HCT116 (cell line): ENCODE measurements at regions not wholly inside any gene's neighbourhood (a gene's known extent, or its start where the extent isn't known, plus 50 kb on each side); places are given as distances from the start of the nearest gene placed in this dataset.

Experiments used
- ATAC-seq: fragments of 200-7000 bp; cut with Tn5 transposase; 2 replicates; pipeline ENCODE4 v1.9.1; 2020; ENCODE audit warnings: mild to moderate bottlenecking, moderate library complexity
- BruUV-seq: library from RNA; stranded (reverse); fragments of 400-500 nt; replicated peaks from 2 replicates; lab custom pipeline; 2021; lab: Mats Ljungman, UMichigan
- CTCF ChIA-PET: fragments of 300-600 bp; sonication (Branson Sonifier 250); formaldehyde crosslinking; loops from one replicate; lab custom pipeline; 2021; ENCODE audit warnings: antibody characterized with exemption; lab: Charles Lee
- POLR2A ChIA-PET: fragments of 300-600, 350-600 bp; sonication (Branson Sonifier 250); formaldehyde crosslinking; loops from one replicate; lab custom pipeline; 2021; ENCODE audit warnings: antibody characterized with exemption; lab: Charles Lee
- RAD21 ChIA-PET, 2 experiments: fragments of 300-600 bp; sonication (Branson Sonifier 250); formaldehyde crosslinking; loops; one replicate each; lab custom pipeline; 2023; ENCODE audit warnings: low total read pairs in 2 of 2; ENCODE audit not compliant: uncharacterized antibody in 2 of 2, unreplicated experiment in 2 of 2, low non-redundant PET in 1 of 2; lab: Charles Lee
- DNase-seq: peaks from one replicate; pipeline ENCODE4 v3.0.0-alpha.2; 2010; ENCODE audit warnings: low read depth, low spot score
- H2AFZ ChIP-seq: fragments of 200-600 bp; shearing (Covaris generic), sonication (generic); 2 replicates; pipeline ENCODE4 v1.6.1; 2017; ENCODE audit warnings: low read depth, mixed run types, mixed read lengths, antibody characterized with exemption, low read length; ENCODE audit not compliant: poor library complexity, severe bottlenecking
- H3K27ac ChIP-seq: 2 replicates; pipeline ENCODE4 v1.5.1; 2012; ENCODE audit warnings: low read depth, low read length
- H3K27me3 ChIP-seq: fragments of 200-600 bp; sonication (generic); 2 replicates; pipeline ENCODE4 v1.6.1; 2016; ENCODE audit warnings: mixed run types, low read length, mixed read lengths; ENCODE audit not compliant: insufficient read depth
- H3K36me3 ChIP-seq, 2 experiments: fragments of 200-500 bp in 1 of 2; fragments of 200-600 bp in 1 of 2; sonication (Bioruptor generic) in 1 of 2; sonication (generic) in 1 of 2; 2 replicates each; pipeline versions ENCODE4 v1.5.1 to v1.6.1; 2014 to 2016; ENCODE audit warnings: low read length in 2 of 2, inconsistent platforms in 1 of 2, mixed read lengths in 1 of 2, mixed run types in 1 of 2; ENCODE audit not compliant: insufficient read depth in 2 of 2, control insufficient read depth in 1 of 2
- H3K4me1 ChIP-seq, 2 experiments: fragments of 200-600 bp in 1 of 2; sonication (generic) in 1 of 2; 2 replicates each; pipeline versions ENCODE4 v1.5.1 to v1.6.1; 2012 to 2017; ENCODE audit warnings: low read length in 2 of 2, inconsistent platforms in 1 of 2, mild to moderate bottlenecking in 1 of 2, mixed read lengths in 1 of 2, mixed run types in 1 of 2, moderate library complexity in 1 of 2; ENCODE audit not compliant: insufficient read depth in 2 of 2, control insufficient read depth in 1 of 2
- H3K4me2 ChIP-seq: fragments of 200-600 bp; sonication (generic); 2 replicates; pipeline ENCODE4 v1.6.1; 2017; ENCODE audit warnings: mixed run types, low read length, mixed read lengths
- H3K4me3 ChIP-seq, 2 experiments: fragments of 200-600 bp in 1 of 2; sonication (generic) in 1 of 2; replicated peaks in 1 of 2; 2 replicates each; pipeline ENCODE4 v1.5.1; 2011 to 2016; ENCODE audit warnings: low read length in 2 of 2, control low read depth in 1 of 2, low read depth in 1 of 2, mild to moderate bottlenecking in 1 of 2, mixed read lengths in 1 of 2, mixed run types in 1 of 2
- H3K79me2 ChIP-seq: fragments of 200-600 bp; sonication (generic); 2 replicates; pipeline ENCODE4 v1.6.1; 2017; ENCODE audit warnings: mild to moderate bottlenecking, mixed run types, low read length, moderate library complexity, mixed read lengths; ENCODE audit not compliant: insufficient read depth
- H3K9ac ChIP-seq: fragments of 200-600 bp; sonication (generic); 2 replicates; pipeline ENCODE4 v1.6.1; 2016; ENCODE audit warnings: low read length, mixed read lengths
- H3K9me2 ChIP-seq: fragments of 200-600 bp; sonication (generic), shearing (Covaris generic); 2 replicates; pipeline ENCODE4 v1.6.1; 2017; ENCODE audit warnings: mixed run types, mild to moderate bottlenecking, moderate library complexity; ENCODE audit not compliant: insufficient read depth
- H3K9me3 ChIP-seq, 2 experiments: fragments of 200-500 bp in 1 of 2; fragments of 200-600 bp in 1 of 2; sonication (Bioruptor generic) in 1 of 2; sonication (generic) in 1 of 2; 2 replicates each; pipeline ENCODE4 v1.6.1; 2014 to 2017; ENCODE audit warnings: low read length in 2 of 2, mixed read lengths in 2 of 2, inconsistent platforms in 1 of 2, low read depth in 1 of 2, mild to moderate bottlenecking in 1 of 2, mixed run types in 1 of 2, moderate library complexity in 1 of 2; ENCODE audit not compliant: control insufficient read depth in 1 of 2, insufficient read depth in 1 of 2
- H4K20me1 ChIP-seq: fragments of 200-600 bp; sonication (generic), shearing (Covaris generic); 2 replicates; pipeline ENCODE4 v1.6.1; 2017; ENCODE audit warnings: mixed run types, mild to moderate bottlenecking, moderate library complexity; ENCODE audit not compliant: insufficient read depth
- CBX3 ChIP-seq: IDR thresholded peaks from 2 replicates; pipeline ENCODE4 v1.6.1; 2012; ENCODE audit warnings: low read depth
- EGR1 ChIP-seq: IDR thresholded peaks from 2 replicates; pipeline ENCODE4 v1.6.1; 2012; ENCODE audit warnings: low read depth
- ELF1 ChIP-seq: IDR thresholded peaks from 2 replicates; pipeline ENCODE4 v1.6.1; 2012; ENCODE audit warnings: low read depth, borderline replicate concordance
- EZH2 ChIP-seq: fragments of 200-600 bp; sonication (generic); IDR thresholded peaks from 2 replicates; pipeline ENCODE4 v1.6.1; 2017; ENCODE audit warnings: antibody characterized with exemption, mixed run types
- EZH2phosphoT487 ChIP-seq: fragments of 200-600 bp; IDR thresholded peaks from 2 replicates; pipeline ENCODE4 v1.6.1; 2018; ENCODE audit warnings: antibody characterized with exemption, borderline replicate concordance
- FOSL1 ChIP-seq: IDR thresholded peaks from 2 replicates; pipeline ENCODE4 v1.6.1; 2012; ENCODE audit warnings: low read depth
- MAX ChIP-seq: IDR thresholded peaks from 2 replicates; pipeline ENCODE4 v1.6.1; 2012
- POLR2A ChIP-seq: IDR thresholded peaks from 2 replicates; pipeline ENCODE4 v1.7.0; 2011; ENCODE audit warnings: borderline replicate concordance; ENCODE audit not compliant: insufficient read depth, insufficient read length; ENCODE audit errors: extremely low read depth
- POLR2AphosphoS5 ChIP-seq: IDR thresholded peaks from 2 replicates; pipeline ENCODE4 v1.6.1; 2011; ENCODE audit warnings: mild to moderate bottlenecking, low read depth, low read length, moderate library complexity
- RAD21 ChIP-seq: IDR thresholded peaks from 2 replicates; pipeline ENCODE4 v1.6.1; 2012; ENCODE audit warnings: low read depth, mild to moderate bottlenecking
- REST ChIP-seq: IDR thresholded peaks from 2 replicates; pipeline ENCODE4 v1.6.1; 2012; ENCODE audit warnings: low read depth
- SIN3A ChIP-seq: IDR thresholded peaks from 2 replicates; pipeline ENCODE4 v1.6.1; 2012; ENCODE audit warnings: low read depth
- SP1 ChIP-seq: IDR thresholded peaks from 2 replicates; pipeline ENCODE4 v1.6.1; 2012; ENCODE audit warnings: low read depth
- SRF ChIP-seq: IDR thresholded peaks from 2 replicates; pipeline ENCODE4 v1.6.1; 2012; ENCODE audit warnings: low read depth
- TCF7L2 ChIP-seq: IDR thresholded peaks from 2 replicates; pipeline ENCODE4 v1.7.0; 2011; ENCODE audit warnings: borderline replicate concordance, inconsistent platforms; ENCODE audit not compliant: insufficient read depth, insufficient read length; ENCODE audit errors: extremely low read depth
- ZFX ChIP-seq: fragments of 450-650 bp; IDR thresholded peaks from 2 replicates; pipeline ENCODE4 v1.6.1; 2017
- ZNF274 ChIP-seq: fragments of 200-500 bp; sonication (Bioruptor generic); IDR thresholded peaks from 2 replicates; pipeline ENCODE4 v1.6.1; 2014; ENCODE audit warnings: mild to moderate bottlenecking, low read depth, low read length, inconsistent platforms
- intact Hi-C: fragments of 100-400 bp; cut with micrococcal nuclease; formaldehyde crosslinking; loops from 2 replicates; pipeline ENCODE4 v1.10.0; 2022

GRCh38 chr3:117268318-117268717 is 558.7 kb downstream of the TUSC7 start:
- Histone ChIP-seq H3K9ac (no peak overlapping the region), H3K4me2 (no peak overlapping the region), H2AFZ (no peak overlapping the region), H3K9me3 (no peaks in the 10 kb centered on the region), H4K20me1 (no peaks in the 10 kb centered on the region), H3K36me3 (no peaks in the 10 kb centered on the region), H3K27me3 (no peaks in the 10 kb centered on the region), H3K79me2 (no peaks in the 10 kb centered on the region), H3K4me3 (no peak overlapping the region), H3K4me1 (no peaks in the 10 kb centered on the region), H3K9me2 (no peaks in the 10 kb centered on the region), H3K27ac (no peak overlapping the region)
- CTCF ChIA-PET = no interaction called here
- intact Hi-C loops = no loop called here
- DNase-seq (no peak), ATAC-seq (no peak)
- no TSS peak for BruUV-seq
- POLR2A ChIA-PET = no interaction called here
- TF ChIP-seq ZFX (no peak), REST (no peak), EZH2phosphoT487 (no peak), ELF1 (no peak), EZH2 (no peak), RAD21 (no peak), TCF7L2 (no peak), POLR2AphosphoS5 (no peak), SIN3A (no peak), ZNF274 (no peak), MAX (no peak), EGR1 (no peak), POLR2A (no peak), FOSL1 (no peak), CBX3 (no peak), SP1 (no peak), SRF (no peak)
- TF ChIP-seq, all 23 proteins: peak for 0
- RAD21 ChIA-PET = no interaction called here
